ENCODE measurements at regions not wholly inside any gene's neighbourhood (a gene's known extent, or its start where the extent isn't known, plus 50 kb on each side); places are given as distances from the start of the nearest gene placed in this dataset.

DNA sequence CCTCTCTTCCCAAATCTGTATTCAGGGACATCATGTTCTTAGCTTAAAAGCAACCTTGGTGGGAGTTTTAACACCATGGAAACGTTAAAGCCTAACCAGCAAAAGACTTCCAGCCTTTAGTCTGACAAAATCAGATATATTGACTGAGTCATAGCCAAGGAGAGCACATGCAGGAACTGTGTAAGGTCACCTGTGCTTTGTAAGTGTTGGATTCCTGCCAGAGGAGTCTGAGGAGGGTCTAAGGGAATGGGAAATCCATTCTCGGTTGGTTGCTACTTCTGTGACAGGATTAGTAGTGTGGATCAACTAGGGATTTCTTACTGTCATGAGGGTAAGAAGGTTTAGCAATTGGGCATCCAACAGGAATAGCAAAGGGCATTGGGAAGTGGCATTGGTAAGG, 142.0 kb upstream of the CHD1 start:
- H3K4me3 ChIP-seq (ENCODE audit: low read length) = no peak overlapping the region

GRCh38 chr5:99070362-99070761, 141.6 kb upstream of the CHD1 start:
- Histone ChIP-seq H3K9me3 (replicated peaks; ENCODE audit: insufficient read depth, low read length) (no peaks in the 10 kb centered on the region), H3K36me3 (replicated peaks; ENCODE audit: insufficient read depth, low read length) (no peaks in the 10 kb centered on the region), H3K4me3 (ENCODE audit: low read length) (no peak overlapping the region), H3K4me2 (ENCODE audit: low read depth, low read length) (no peak overlapping the region), H3K27me3 (replicated peaks; ENCODE audit: insufficient read depth, low read length) (no peaks in the 10 kb centered on the region), H3K9me2 (replicated peaks; ENCODE audit: insufficient read depth, low read length) (no peaks in the 10 kb centered on the region), H3K9ac (ENCODE audit: low read length) (no peak overlapping the region), H3K4me1 (ENCODE audit: low read length) (peaks cover 4% of the 10 kb centered on the region; the same call in 1 of the 2 replicates), H3K27ac (ENCODE audit: low read length) (no peak overlapping the region), H4K20me1 (ENCODE audit: insufficient read depth, low read length) (no peaks in the 10 kb centered on the region), H2AFZ (ENCODE audit: low read length) (no peak overlapping the region), H3F3A (ENCODE audit: insufficient read depth, low read length) (no peaks in the 10 kb centered on the region), H3K79me2 (ENCODE audit: low read length) (no peaks in the 10 kb centered on the region)
- DNase-seq = no peak
- TF ChIP-seq EZH2 (optimal IDR thresholded peaks at IDR 0.05; ENCODE audit: low read depth, low read length) (no peak), CTCF (IDR thresholded peaks at IDR 0.05; ENCODE audit: low read length) (no peak), EZH2phosphoT487 (IDR thresholded peaks at IDR 0.05; ENCODE audit: low read length) (no peak)

More for the DNA sequence above, 142.0 kb upstream of the CHD1 start:
- no peak overlapping the region for H3K9ac ChIP-seq (ENCODE audit: low read length)
- H3K9me2 ChIP-seq (replicated peaks; ENCODE audit: insufficient read depth, low read length) = no peaks in the 10 kb centered on the region
- no peak for TF ChIP-seq EZH2phosphoT487 (IDR thresholded peaks at IDR 0.05; ENCODE audit: low read length)
- TF ChIP-seq EZH2 (optimal IDR thresholded peaks at IDR 0.05; ENCODE audit: low read depth, low read length) = no peak
- no peak for TF ChIP-seq CTCF (IDR thresholded peaks at IDR 0.05; ENCODE audit: low read length)
- no peaks in the 10 kb centered on the region for H4K20me1 ChIP-seq (ENCODE audit: insufficient read depth, low read length)
- no peak for DNase-seq
- H3K9me3 ChIP-seq (replicated peaks; ENCODE audit: insufficient read depth, low read length) = no peaks in the 10 kb centered on the region
- no peak overlapping the region for H3K27ac ChIP-seq (ENCODE audit: low read length)
- H3F3A ChIP-seq (ENCODE audit: insufficient read depth, low read length) = no peaks in the 10 kb centered on the region
- no peak overlapping the region for H2AFZ ChIP-seq (ENCODE audit: low read length)
- H3K4me1 ChIP-seq (ENCODE audit: low read length) = no peaks in the 10 kb centered on the region
- H3K4me2 ChIP-seq (ENCODE audit: low read depth, low read length) = no peak overlapping the region
- no peaks in the 10 kb centered on the region for H3K36me3 ChIP-seq (replicated peaks; ENCODE audit: insufficient read depth, low read length)
- H3K27me3 ChIP-seq (replicated peaks; ENCODE audit: insufficient read depth, low read length) = no peaks in the 10 kb centered on the region
- no peaks in the 10 kb centered on the region for H3K79me2 ChIP-seq (ENCODE audit: low read length)

GRCh38 chr5:99068944-99069650, 140.3 kb upstream of the CHD1 start:
- DNase-seq = no peak
- Histone ChIP-seq H2AFZ (ENCODE audit: low read length) (no peak overlapping the region), H4K20me1 (ENCODE audit: insufficient read depth, low read length) (no peaks in the 10 kb centered on the region), H3K9me2 (replicated peaks; ENCODE audit: insufficient read depth, low read length) (no peaks in the 10 kb centered on the region), H3K27me3 (replicated peaks; ENCODE audit: insufficient read depth, low read length) (no peaks in the 10 kb centered on the region), H3K79me2 (ENCODE audit: low read length) (no peaks in the 10 kb centered on the region), H3K27ac (ENCODE audit: low read length) (no peak overlapping the region), H3K4me3 (ENCODE audit: low read length) (no peak overlapping the region), H3F3A (ENCODE audit: insufficient read depth, low read length) (no peaks in the 10 kb centered on the region), H3K4me1 (ENCODE audit: low read length) (peaks cover 6% of the 10 kb centered on the region; the same call in 1 of the 2 replicates), H3K9ac (ENCODE audit: low read length) (no peak overlapping the region), H3K9me3 (replicated peaks; ENCODE audit: insufficient read depth, low read length) (no peaks in the 10 kb centered on the region), H3K36me3 (replicated peaks; ENCODE audit: insufficient read depth, low read length) (no peaks in the 10 kb centered on the region), H3K4me2 (ENCODE audit: low read depth, low read length) (no peak overlapping the region)
- no peak for TF ChIP-seq CTCF (IDR thresholded peaks at IDR 0.05; ENCODE audit: low read length)
- no peak for TF ChIP-seq EZH2phosphoT487 (IDR thresholded peaks at IDR 0.05; ENCODE audit: low read length)
- no peak for TF ChIP-seq EZH2 (optimal IDR thresholded peaks at IDR 0.05; ENCODE audit: low read depth, low read length)

Measured in MM.1S (cell line).